K562 (cell line): ENCODE measurements at regions not wholly inside any gene's neighbourhood (a gene's known extent, or its start where the extent isn't known, plus 50 kb on each side); places are given as distances from the start of the nearest gene placed in this dataset.

Experiments
- CAMTA2 ChIP-seq: fragments of 250-450 bp; sonication (Bioruptor Pico); conservative IDR thresholded peaks from 2 replicates; pipeline ENCODE4 v1.5.1; 2022
- CXXC5 ChIP-seq: fragments of 250-450 bp; sonication (Bioruptor Pico); IDR thresholded peaks from 2 replicates; pipeline ENCODE4 v1.8.0; 2022; ENCODE audit warnings: inconsistent platforms, mild to moderate bottlenecking, moderate library complexity
- FOS ChIP-seq: IDR thresholded peaks from 3 replicates; pipeline ENCODE4 v1.6.1; 2011; ENCODE audit not compliant: insufficient read length; ENCODE audit errors: extremely low read depth
- FOXA3 ChIP-seq, 2 experiments: fragments of 450-650 bp in 1 of 2; sonication (generic) in 1 of 2; formaldehyde crosslinking; IDR thresholded peaks in 1 of 2; conservative IDR thresholded peaks in 1 of 2; 2 replicates each; pipeline versions ENCODE4 v1.4.0 to v1.8.0; 2020 to 2022; ENCODE audit warnings: mild to moderate bottlenecking in 2 of 2, missing genetic modification reagents in 1 of 2
- GTF2E2 ChIP-seq: fragments of 200-800 bp; sonication (Bioruptor generic); IDR thresholded peaks from 2 replicates; pipeline ENCODE4 v1.6.1; 2016; ENCODE audit warnings: missing genetic modification characterization, missing compliant biosample characterization
- HDAC2 ChIP-seq: fragments of 450-650 bp; IDR thresholded peaks from 2 replicates; pipeline ENCODE4 v1.6.1; 2016; ENCODE audit warnings: mild to moderate bottlenecking
- HIVEP1 ChIP-seq: fragments of 250-450 bp; sonication (Bioruptor Pico); IDR thresholded peaks from 2 replicates; pipeline ENCODE4 v1.4.0; 2020; ENCODE audit warnings: mild to moderate bottlenecking
- HLTF ChIP-seq: fragments of 450-650 bp; IDR thresholded peaks from 2 replicates; pipeline ENCODE4 v1.6.1; 2016
- HMG20B ChIP-seq: fragments of 250-450 bp; sonication (Bioruptor Pico); IDR thresholded peaks from 2 replicates; pipeline ENCODE4 v1.5.0; 2021; ENCODE audit warnings: mild to moderate bottlenecking
- KLF13 ChIP-seq: fragments of 450-650 bp; IDR thresholded peaks from 2 replicates; pipeline ENCODE4 v1.6.1; 2016; ENCODE audit warnings: missing genetic modification characterization, low read depth, mild to moderate bottlenecking, missing compliant biosample characterization, moderate library complexity, borderline replicate concordance
- MAZ ChIP-seq, 2 experiments: fragments of 450-650 bp in 1 of 2; sonication (generic) in 1 of 2; formaldehyde crosslinking; IDR thresholded peaks in 1 of 2; conservative IDR thresholded peaks in 1 of 2; 2 replicates each; pipeline versions ENCODE4 v1.4.0 to v1.5.0; 2020; ENCODE audit warnings: mild to moderate bottlenecking in 1 of 2, missing genetic modification reagents in 1 of 2
- MEF2A ChIP-seq: IDR thresholded peaks from 2 replicates; pipeline ENCODE4 v1.6.1; 2011; ENCODE audit warnings: low read depth, mild to moderate bottlenecking, low read length, moderate library complexity; ENCODE audit not compliant: control insufficient read depth
- NFYB ChIP-seq: IDR thresholded peaks from 2 replicates; pipeline ENCODE4 v1.6.1; 2011; ENCODE audit warnings: mild to moderate bottlenecking, moderate library complexity; ENCODE audit not compliant: insufficient read length; ENCODE audit errors: extremely low read depth
- PRMT5 ChIP-seq: sonication (generic); formaldehyde crosslinking; IDR thresholded peaks from 2 replicates; pipeline ENCODE4 v1.5.0; 2020; ENCODE audit warnings: missing genetic modification reagents
- RAD21 ChIP-seq, 2 experiments: fragments of 250-450 bp in 1 of 2; fragments of 450-650 bp in 1 of 2; sonication (Bioruptor Pico) in 1 of 2; formaldehyde crosslinking in 1 of 2; IDR thresholded peaks in 1 of 2; conservative IDR thresholded peaks in 1 of 2; 2 replicates each; pipeline versions ENCODE4 v1.4.0 to v1.8.0; 2020 to 2022; ENCODE audit warnings: mild to moderate bottlenecking in 2 of 2, moderate library complexity in 1 of 2
- RBM39 ChIP-seq: fragments of 200-400 bp; formaldehyde crosslinking; optimal IDR thresholded peaks from 2 replicates; pipeline ENCODE3; 2018; ENCODE audit warnings: low read depth, low read length
- SMARCB1 ChIP-seq: IDR thresholded peaks from 2 replicates; pipeline ENCODE4 v1.6.1; 2011; ENCODE audit warnings: improper control_type of control experiment, low read depth; ENCODE audit not compliant: insufficient read length
- ZNF445 ChIP-seq: fragments of 250-450 bp; sonication (Bioruptor Pico); IDR thresholded peaks from 2 replicates; pipeline ENCODE4 v1.4.0; 2020; ENCODE audit warnings: low read depth, mild to moderate bottlenecking, moderate library complexity
- ZNF583 ChIP-seq: fragments of 250-450 bp; sonication (Bioruptor Pico); IDR thresholded peaks from 2 replicates; pipeline ENCODE4 v1.4.0; 2020
- TF ChIP-seq, protein P1 (sequence below): fragments of 250-450 bp; sonication (Bioruptor Pico); IDR thresholded peaks from 2 replicates; pipeline ENCODE4 v1.4.0; 2020
- TF ChIP-seq, protein P2 (sequence below): IDR thresholded peaks from 2 replicates; pipeline ENCODE4 v1.6.1; 2011; ENCODE audit warnings: borderline replicate concordance, low read depth, mild to moderate bottlenecking, moderate library complexity, low read length; ENCODE audit not compliant: insufficient read depth, poor library complexity, severe bottlenecking
- TF ChIP-seq, protein P3 (sequence below): fragments of 250-450 bp; sonication (Bioruptor Pico); IDR thresholded peaks from 2 replicates; pipeline ENCODE4 v1.8.0; 2021; ENCODE audit warnings: mild to moderate bottlenecking, moderate library complexity

DNA sequence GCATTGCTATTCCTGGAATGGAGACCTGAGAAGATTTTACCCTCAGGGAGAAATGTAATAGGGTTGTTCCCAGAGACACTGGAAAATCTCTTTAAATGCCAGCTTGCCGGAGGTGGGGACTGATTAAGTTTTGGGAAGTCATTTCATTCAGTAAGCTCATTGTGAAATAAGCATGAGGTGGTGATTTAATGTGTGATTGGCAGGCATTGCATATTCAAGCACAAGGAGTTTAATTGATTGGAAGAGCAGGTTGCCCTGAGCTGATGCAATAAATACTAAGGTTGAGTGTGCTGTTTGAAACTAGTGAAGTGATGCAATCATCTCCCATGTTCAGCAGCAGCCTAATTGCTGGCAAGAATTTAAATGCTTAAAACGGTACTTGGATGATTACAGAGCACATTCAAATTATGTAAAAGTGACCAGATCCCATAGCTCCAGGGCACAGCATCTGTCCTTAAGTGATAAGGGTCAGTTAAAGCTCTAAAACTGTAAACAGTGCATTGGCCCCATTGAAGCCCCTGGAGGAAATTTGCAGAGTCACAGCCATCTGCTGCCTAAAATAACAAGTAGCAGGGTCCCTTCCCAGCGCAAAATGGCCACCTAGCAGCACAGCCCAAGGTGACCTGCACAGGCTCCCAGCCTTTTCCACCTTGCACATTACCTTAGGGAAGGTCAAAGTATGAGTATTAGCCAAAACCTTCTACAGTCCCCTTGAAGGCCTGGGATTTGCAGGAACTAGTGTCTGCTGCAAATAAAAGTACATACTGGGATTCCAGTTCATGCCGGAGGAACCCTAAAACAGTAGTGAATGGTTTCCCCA lies 92.1 kb downstream of the CCDC71L start (continued):
- peak; percentile 52 to 74; a peak in 3 of 4 replicates for TF ChIP-seq MAZ (CRISPR knock-in tag; conservative IDR thresholded peaks at IDR 0.05 in 1 of 2, IDR thresholded peaks at IDR 0.05 in 1 of 2)
- TF ChIP-seq HMG20B: no peak
- peak; percentile 77; the same call in 1 of the 2 replicates for TF ChIP-seq HLTF
- TF ChIP-seq ZNF445 (CRISPR knock-in tag): no peak
- TF ChIP-seq GTF2E2 (tag): peak; percentile 89
- TF ChIP-seq CAMTA2 (CRISPR knock-in tag): no peak
- TF ChIP-seq FOS: peak; percentile 37
- peak; percentile 84 to 88 for TF ChIP-seq FOXA3 (CRISPR knock-in tag; conservative IDR thresholded peaks at IDR 0.05 in 1 of 2, IDR thresholded peaks at IDR 0.05 in 1 of 2)
- peak; percentile 87 for TF ChIP-seq HIVEP1
- TF ChIP-seq ZNF583 (CRISPR knock-in tag): peak; percentile 91
- TF ChIP-seq CXXC5 (CRISPR knock-in tag): peak; percentile 86
- no peak for TF ChIP-seq RBM39
- peak; percentile 84 for TF ChIP-seq KLF13
- TF ChIP-seq SMARCB1: peak; percentile 97
- TF ChIP-seq HDAC2: peak; percentile 94
- TF ChIP-seq, protein P1, sequence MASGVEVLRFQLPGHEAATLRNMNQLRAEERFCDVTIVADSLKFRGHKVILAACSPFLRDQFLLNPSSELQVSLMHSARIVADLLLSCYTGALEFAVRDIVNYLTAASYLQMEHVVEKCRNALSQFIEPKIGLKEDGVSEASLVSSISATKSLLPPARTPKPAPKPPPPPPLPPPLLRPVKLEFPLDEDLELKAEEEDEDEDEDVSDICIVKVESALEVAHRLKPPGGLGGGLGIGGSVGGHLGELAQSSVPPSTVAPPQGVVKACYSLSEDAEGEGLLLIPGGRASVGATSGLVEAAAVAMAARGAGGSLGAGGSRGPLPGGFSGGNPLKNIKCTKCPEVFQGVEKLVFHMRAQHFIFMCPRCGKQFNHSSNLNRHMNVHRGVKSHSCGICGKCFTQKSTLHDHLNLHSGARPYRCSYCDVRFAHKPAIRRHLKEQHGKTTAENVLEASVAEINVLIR (CRISPR knock-in tag): no peak; the same call in 1 of the 2 replicates
- TF ChIP-seq MEF2A: peak; percentile 93
- no peak for TF ChIP-seq PRMT5 (CRISPR knock-in tag)
- TF ChIP-seq, protein P2, sequence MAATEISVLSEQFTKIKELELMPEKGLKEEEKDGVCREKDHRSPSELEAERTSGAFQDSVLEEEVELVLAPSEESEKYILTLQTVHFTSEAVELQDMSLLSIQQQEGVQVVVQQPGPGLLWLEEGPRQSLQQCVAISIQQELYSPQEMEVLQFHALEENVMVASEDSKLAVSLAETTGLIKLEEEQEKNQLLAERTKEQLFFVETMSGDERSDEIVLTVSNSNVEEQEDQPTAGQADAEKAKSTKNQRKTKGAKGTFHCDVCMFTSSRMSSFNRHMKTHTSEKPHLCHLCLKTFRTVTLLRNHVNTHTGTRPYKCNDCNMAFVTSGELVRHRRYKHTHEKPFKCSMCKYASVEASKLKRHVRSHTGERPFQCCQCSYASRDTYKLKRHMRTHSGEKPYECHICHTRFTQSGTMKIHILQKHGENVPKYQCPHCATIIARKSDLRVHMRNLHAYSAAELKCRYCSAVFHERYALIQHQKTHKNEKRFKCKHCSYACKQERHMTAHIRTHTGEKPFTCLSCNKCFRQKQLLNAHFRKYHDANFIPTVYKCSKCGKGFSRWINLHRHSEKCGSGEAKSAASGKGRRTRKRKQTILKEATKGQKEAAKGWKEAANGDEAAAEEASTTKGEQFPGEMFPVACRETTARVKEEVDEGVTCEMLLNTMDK: peak; percentile 24
- TF ChIP-seq NFYB: peak; percentile 8
- peak; percentile 69 to 72 for TF ChIP-seq RAD21 (CRISPR knock-in tag; conservative IDR thresholded peaks at IDR 0.05 in 1 of 2, IDR thresholded peaks at IDR 0.05 in 1 of 2)
- TF ChIP-seq, protein P3, sequence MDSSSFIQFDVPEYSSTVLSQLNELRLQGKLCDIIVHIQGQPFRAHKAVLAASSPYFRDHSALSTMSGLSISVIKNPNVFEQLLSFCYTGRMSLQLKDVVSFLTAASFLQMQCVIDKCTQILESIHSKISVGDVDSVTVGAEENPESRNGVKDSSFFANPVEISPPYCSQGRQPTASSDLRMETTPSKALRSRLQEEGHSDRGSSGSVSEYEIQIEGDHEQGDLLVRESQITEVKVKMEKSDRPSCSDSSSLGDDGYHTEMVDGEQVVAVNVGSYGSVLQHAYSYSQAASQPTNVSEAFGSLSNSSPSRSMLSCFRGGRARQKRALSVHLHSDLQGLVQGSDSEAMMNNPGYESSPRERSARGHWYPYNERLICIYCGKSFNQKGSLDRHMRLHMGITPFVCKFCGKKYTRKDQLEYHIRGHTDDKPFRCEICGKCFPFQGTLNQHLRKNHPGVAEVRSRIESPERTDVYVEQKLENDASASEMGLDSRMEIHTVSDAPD (CRISPR knock-in tag): peak; percentile 60; the same call in 1 of the 2 replicates
